ENCODE measurements at regions not wholly inside any gene's neighbourhood (a gene's known extent, or its start where the extent isn't known, plus 50 kb on each side); places are given as distances from the start of the nearest gene placed in this dataset.

DNA sequence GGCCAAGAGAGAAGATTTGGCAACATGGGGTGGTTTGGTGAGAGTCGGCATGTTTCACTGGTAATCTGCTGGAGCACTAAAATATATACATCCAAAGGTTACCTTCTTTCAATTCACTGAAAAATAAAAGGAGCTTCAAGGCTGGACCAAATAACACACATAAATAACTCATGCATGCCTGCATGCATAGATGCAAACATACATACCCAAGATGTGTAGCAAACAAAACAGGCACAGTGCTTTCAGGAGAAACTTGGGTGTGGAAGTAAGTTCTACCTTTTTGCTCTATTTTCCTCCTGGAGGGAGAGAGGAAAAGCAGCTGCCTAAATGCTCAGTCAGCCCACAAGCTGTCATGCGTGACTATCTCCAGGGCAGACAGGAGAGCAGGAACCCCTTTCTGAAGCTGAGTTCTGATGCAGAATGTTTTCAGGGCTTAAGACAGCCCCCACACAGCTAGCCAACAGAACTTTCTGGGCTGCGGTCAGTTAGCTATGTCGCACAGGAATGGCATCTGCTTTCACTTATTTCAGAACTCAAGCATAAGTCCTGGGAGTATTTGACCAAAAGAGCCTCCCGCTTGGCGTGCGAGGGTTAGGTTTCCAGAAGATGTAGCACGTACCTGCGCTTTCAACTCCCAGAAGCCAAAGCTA, 166.2 kb downstream of the TOMM20 start:
- Histone ChIP-seq H3K27me3 (no peaks in the 10 kb centered on the region), H3K9me3 (no peaks in the 10 kb centered on the region), H3K4me3 (peak overlapping the region in 1 of 4 donors; percentile 10), H3K36me3 (no peaks in the 10 kb centered on the region), H3K27ac (peak overlapping the region; percentile 77 to 97 (median 86)), H3K4me1 (peaks cover 17 to 78% (median 40%) of the 10 kb centered on the region in 4 donors)
- peak in 2 of 3 donors; percentile 65 to 66 for DNase-seq
- TF ChIP-seq, protein P1, sequence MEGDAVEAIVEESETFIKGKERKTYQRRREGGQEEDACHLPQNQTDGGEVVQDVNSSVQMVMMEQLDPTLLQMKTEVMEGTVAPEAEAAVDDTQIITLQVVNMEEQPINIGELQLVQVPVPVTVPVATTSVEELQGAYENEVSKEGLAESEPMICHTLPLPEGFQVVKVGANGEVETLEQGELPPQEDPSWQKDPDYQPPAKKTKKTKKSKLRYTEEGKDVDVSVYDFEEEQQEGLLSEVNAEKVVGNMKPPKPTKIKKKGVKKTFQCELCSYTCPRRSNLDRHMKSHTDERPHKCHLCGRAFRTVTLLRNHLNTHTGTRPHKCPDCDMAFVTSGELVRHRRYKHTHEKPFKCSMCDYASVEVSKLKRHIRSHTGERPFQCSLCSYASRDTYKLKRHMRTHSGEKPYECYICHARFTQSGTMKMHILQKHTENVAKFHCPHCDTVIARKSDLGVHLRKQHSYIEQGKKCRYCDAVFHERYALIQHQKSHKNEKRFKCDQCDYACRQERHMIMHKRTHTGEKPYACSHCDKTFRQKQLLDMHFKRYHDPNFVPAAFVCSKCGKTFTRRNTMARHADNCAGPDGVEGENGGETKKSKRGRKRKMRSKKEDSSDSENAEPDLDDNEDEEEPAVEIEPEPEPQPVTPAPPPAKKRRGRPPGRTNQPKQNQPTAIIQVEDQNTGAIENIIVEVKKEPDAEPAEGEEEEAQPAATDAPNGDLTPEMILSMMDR (IDR thresholded peaks at IDR 0.05) = no peak
- TF ChIP-seq POLR2A (IDR thresholded peaks at IDR 0.05) = no peak

DNA sequence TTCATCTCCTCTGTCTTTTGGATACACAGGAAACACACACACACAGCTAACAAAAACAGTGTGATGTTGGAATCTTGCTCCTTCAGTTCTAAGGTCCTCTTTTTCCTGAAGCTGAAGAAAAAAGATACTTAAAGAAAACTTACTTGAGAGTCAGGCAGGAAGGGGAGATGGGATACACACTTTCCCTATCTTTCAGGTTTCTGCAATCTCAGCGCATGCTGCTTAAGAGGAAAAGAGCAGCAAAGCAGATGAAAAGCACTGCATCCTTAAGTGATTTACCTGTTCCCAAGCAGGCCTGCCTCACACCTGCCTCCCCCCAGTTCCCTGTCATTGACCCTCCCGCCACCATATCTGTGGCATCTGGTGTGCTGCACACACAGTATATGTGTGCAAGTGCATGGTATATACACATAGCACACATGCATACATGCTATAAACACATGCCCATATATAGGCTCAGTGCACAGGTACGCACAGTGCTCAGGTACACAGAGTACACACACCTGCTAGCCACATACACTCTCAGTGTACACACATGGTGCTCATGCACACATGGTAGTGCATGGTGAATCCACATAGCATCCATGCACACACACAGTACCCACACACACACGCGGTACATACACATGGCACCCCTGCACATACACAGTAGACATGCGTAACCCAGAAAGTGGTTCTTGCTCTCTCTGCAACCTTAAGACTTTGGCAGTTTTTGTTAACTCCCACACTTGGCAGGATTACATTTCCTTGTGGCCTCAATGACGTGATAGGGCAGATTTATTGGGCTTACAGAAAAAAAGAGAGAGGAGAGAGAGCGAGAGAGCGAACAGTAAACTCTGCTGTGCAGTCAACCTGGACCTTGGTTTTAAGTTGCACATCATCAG, 166.9 kb downstream of the TOMM20 start:
- Histone ChIP-seq H3K27ac (peak overlapping the region; percentile 77 to 97 (median 86)), H3K4me1 (peaks cover 17 to 85% (median 42%) of the 10 kb centered on the region in 4 donors), H3K27me3 (no peaks in the 10 kb centered on the region), H3K4me3 (peak overlapping the region in 1 of 4 donors; percentile 15), H3K36me3 (no peaks in the 10 kb centered on the region), H3K9me3 (no peaks in the 10 kb centered on the region)
- TF ChIP-seq POLR2A (IDR thresholded peaks at IDR 0.05) = peak in 1 of 2 donors; percentile 71
- TF ChIP-seq, protein P1 (IDR thresholded peaks at IDR 0.05) = peak in 1 of 6 experiments; percentile 15
- peak; percentile 15 to 59 (median 57) for DNase-seq

DNA sequence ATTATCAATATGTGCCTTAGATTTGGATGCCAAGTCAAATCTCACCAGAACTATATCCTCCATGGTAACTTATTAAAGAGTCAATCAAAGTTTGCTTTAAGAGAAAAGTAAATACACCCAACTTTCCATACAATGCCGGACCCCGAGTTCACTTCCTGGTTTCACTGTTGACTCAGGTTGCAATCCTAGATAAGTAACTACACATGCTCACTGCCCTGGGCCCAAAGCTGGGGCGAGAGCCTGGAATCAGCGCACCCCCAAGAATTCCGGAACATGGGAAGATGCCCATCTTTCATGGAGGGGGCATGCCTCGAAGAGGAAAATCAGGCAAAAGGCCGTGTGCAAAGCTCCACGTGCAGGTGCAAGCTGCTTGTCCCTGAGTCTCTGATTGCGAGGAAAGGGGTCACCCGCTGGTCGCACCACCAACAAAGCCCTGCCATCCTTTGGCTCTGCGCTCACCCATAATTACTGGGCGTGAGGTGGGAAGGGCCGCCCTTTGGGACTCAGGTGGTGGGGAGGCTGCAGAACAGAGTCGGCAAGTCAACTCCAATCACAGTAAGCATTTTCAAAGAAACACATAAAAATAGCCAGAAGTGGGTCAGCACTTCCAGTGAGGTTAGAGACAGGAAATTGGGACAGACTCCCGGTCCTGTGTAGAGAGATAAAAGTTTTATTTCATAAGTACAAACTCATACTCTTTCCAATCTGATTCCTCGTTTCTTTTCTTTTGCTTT, 167.7 kb downstream of the TOMM20 start:
- peak overlapping the region; percentile 77 to 97 (median 86) for H3K27ac ChIP-seq
- H3K9me3 ChIP-seq = no peaks in the 10 kb centered on the region
- no peaks in the 10 kb centered on the region for H3K27me3 ChIP-seq
- peak in 1 of 2 donors; percentile 24 for TF ChIP-seq POLR2A (IDR thresholded peaks at IDR 0.05)
- TF ChIP-seq, protein P1 (IDR thresholded peaks at IDR 0.05) = no peak
- H3K36me3 ChIP-seq = no peaks in the 10 kb centered on the region
- H3K4me1 ChIP-seq = peaks cover 17 to 93% (median 47%) of the 10 kb centered on the region in 4 donors
- H3K4me3 ChIP-seq = peak overlapping the region in 1 of 4 donors; percentile 22
- DNase-seq = peak; percentile 20 to 84 (median 82)

DNA sequence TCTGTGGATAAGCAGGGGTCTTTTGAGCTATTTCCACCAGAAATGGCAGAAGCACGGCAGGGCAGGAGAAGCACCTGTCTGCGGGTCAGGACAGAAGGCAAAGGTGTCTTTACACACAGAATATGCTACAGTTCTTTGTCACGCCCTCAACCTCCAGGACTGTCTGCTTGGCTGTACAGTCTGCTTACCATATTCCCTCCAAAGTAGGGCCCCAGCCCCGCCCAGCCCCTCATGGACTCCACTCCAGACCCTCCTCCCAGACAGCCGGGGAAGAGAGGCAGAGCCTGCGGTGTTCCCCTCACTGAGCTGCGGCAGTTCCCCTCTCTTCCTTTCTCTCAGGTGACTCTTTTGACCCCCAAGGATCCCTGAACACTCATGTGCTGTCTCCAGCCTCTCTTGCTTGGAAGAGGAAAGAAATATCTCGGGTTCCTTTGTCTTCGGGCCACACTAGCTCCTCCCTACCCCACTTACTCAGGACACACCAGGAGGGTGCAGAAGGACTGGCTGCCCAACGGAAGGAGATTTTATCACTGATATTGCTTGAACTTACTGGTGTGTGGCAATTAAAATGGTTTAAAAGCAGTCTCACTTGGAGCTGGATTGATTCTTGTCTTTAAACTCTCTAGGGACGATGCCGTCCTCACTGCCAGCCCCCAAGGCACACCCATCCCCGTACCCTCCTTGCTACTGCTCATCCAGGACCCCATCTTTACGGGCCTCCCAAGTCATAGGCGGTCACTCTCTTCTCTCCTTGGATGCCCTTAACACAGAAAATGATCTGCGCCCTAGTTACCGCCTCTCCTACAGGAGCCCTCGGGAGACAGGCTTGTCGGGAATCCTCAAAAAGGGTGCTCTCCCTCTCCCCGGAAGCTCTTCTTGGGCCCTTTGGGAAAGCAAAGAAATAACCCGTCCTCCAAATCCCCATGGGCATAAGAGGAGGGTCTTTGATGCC, 169.7 kb downstream of the TOMM20 start:
- Histone ChIP-seq H3K4me3 (peak overlapping the region in 2 of 4 donors; percentile 7 to 18), H3K27ac (peak overlapping the region; percentile 36 to 97 (median 74)), H3K27me3 (no peaks in the 10 kb centered on the region), H3K9me3 (no peaks in the 10 kb centered on the region), H3K4me1 (peaks cover 24 to 98% (median 55%) of the 10 kb centered on the region in 4 donors), H3K36me3 (no peaks in the 10 kb centered on the region)
- peak; percentile 14 to 70 (median 55) for DNase-seq
- TF ChIP-seq, protein P1 (IDR thresholded peaks at IDR 0.05) = no peak
- TF ChIP-seq POLR2A (IDR thresholded peaks at IDR 0.05) = peak in 1 of 2 donors; percentile 31
